SIG-M5 treated with dmso at 0.1 percent for 504 hours (cell line): ENCODE measurements at regions not wholly inside any gene's neighbourhood (a gene's known extent, or its start where the extent isn't known, plus 50 kb on each side); places are given as distances from the start of the nearest gene placed in this dataset.

Experiments used
- DNase-seq: peaks from one replicate; lab custom pipeline; 2025; ENCODE audit not compliant: unreplicated experiment; lab: John Stamatoyannopoulos, UW

- DNase-seq, result no peak
Observed at GRCh38 chr2:173760553-173760952, 204.6 kb downstream of the SP3 start.

GRCh38 chr2:173761603-173762119, 203.5 kb downstream of the SP3 start:
- DNase-seq, result no peak

GRCh38 chr2:173762221-173762620, 203.0 kb downstream of the SP3 start:
- no peak for DNase-seq

GRCh38 chr2:173762864-173763263, 202.3 kb downstream of the SP3 start:
- no peak for DNase-seq

GRCh38 chr2:173763641-173764040, 201.5 kb downstream of the SP3 start:
- no peak for DNase-seq

GRCh38 chr2:173764094-173764493, 201.1 kb downstream of the SP3 start:
- no peak for DNase-seq

- peak; percentile 30 for DNase-seq
Observed at GRCh38 chr2:173766537-173767289, 198.5 kb downstream of the SP3 start.

- DNase-seq, result no peak
Observed at GRCh38 chr2:173770947-173771678, 194.1 kb downstream of the SP3 start.

- no peak for DNase-seq
Observed at GRCh38 chr2:173772205-173772604, 193.0 kb downstream of the SP3 start.

- DNase-seq, result no peak
Observed at GRCh38 chr2:173773076-173773475, 192.1 kb downstream of the SP3 start.

- no peak for DNase-seq
Observed at GRCh38 chr2:173775440-173775839, 189.7 kb downstream of the SP3 start.

- DNase-seq, result no peak
Observed at GRCh38 chr2:173782681-173783080, 182.5 kb downstream of the SP3 start.

- no peak for DNase-seq
Observed at GRCh38 chr2:173783382-173783781, 181.8 kb downstream of the SP3 start.

- DNase-seq, result no peak
Observed at GRCh38 chr2:173785813-173786212, 179.4 kb downstream of the SP3 start.

GRCh38 chr2:173791502-173791901, 173.7 kb downstream of the SP3 start:
- DNase-seq, result no peak

GRCh38 chr2:173792166-173792565, 173.0 kb downstream of the SP3 start:
- DNase-seq, result no peak

- no peak for DNase-seq
Observed at GRCh38 chr2:173792741-173793140, 172.4 kb downstream of the SP3 start.

GRCh38 chr2:173793709-173794565, 171.2 kb downstream of the SP3 start:
- DNase-seq, result no peak

- no peak for DNase-seq
Observed at GRCh38 chr2:173797586-173798263, 167.4 kb downstream of the SP3 start.

- no peak for DNase-seq
Observed at GRCh38 chr2:173802518-173802917, 162.7 kb downstream of the SP3 start.

- no peak for DNase-seq
Observed at GRCh38 chr2:173803449-173803848, 161.7 kb downstream of the SP3 start.
